Nucleus accumbens (tissue), 56 donors: ENCODE measurements at regions not wholly inside any gene's neighbourhood (a gene's known extent, or its start where the extent isn't known, plus 50 kb on each side); places are given as distances from the start of the nearest gene placed in this dataset.
A peak's percentile ranks its signal among the peaks of the same experiment; 100 is the strongest.
"Not testable (repeated sequence)": the region's sequence is repeated elsewhere in the genome, so short reads cannot be mapped to it uniquely, and the experiment has no call there.

Source experiments
- DNase-seq, 56 donors: peaks; one replicate each; lab custom pipeline; 2025; lab: John Stamatoyannopoulos, UW

DNA sequence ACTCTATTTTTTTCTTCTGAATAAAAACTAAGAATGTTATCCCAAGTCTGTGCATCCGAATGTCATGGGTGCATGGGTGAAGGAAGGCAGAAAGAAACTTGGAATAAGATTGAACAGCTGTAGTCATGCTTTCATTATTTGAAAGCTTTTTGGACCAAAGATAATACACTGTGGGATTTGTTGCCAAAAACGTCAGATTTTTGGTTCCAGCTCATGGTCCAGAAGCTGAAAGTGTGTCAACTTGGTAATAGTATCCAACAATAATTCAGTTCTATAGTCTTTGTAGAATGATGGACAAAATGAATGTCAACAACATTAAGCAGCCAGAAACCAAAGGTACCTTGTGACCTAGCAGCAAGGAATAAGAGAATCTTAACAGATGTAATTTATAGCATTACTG is 327.9 kb upstream of the ADAMTS9 start:
- no peak for DNase-seq

DNA sequence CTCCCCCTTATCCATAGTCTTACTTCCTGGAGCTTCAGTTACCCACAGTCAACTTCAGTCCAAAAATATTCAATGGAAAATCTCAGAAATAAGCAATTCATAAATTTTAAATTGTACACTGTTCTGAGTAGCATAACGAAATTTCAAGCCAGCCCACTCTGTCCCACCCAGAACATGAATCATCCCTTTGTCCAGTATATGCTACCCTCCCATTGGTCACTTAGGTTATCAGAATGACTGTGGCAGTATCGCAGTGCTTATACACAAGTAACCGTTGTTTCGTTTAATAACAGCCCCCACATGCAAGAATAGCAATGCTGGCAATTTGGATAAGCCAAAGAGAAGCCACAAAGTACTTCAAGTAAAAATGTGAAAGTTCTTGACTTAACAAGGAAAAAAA is 325.3 kb upstream of the ADAMTS9 start:
- DNase-seq = no peak

DNA sequence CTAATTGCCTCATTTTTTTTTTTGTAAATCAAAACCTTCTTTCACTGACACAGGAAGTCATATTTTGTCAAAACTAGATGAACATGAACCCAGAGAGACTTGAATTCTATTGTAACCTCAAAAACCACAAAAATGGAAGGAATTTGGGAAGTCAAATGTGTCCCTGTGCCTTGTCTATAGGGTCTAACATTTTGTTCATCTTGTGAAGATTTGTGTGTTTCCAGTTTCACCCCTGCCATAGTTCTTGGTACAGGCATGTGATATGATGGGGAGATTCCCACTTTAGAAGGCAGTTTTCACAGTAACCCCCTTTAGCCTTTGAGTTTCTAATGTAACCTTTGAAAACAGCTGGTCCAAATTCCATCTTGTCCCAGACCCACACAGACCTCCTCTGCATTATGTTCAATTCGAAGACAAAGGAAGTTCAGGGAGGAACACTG is 318.5 kb upstream of the ADAMTS9 start:
- DNase-seq = no peak

- no peak for DNase-seq
Measured at GRCh38 chr3:65005486-65005885, 317.7 kb upstream of the ADAMTS9 start.

DNA sequence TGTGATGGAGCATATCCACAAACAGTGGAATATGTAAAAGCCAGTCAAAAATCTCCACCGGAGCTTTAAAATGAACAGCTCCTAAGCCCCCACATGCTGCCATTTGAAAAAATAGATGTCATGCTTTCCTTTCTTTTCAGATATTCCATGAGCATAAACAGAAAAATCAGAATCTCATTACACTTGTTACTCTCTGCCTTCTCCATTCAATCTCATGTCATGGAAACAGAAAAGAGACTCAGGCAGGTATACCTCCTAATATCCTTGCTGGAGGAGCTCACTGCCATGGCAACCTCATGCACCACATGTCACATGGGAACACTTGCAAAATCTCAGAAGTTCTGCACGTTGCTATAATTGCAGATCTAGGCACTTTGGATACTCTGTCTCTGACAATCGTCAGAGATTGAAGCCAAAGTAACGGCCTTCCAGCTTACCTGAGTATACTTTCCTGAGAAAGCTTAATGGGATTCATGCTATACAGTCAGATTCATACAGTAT is 317.0 kb upstream of the ADAMTS9 start:
- peak in 23 of 56 donors; percentile 3 to 60 (median 23) for DNase-seq

- no peak for DNase-seq
Measured at GRCh38 chr3:65004306-65004705, 316.5 kb upstream of the ADAMTS9 start.

GRCh38 chr3:65001119-65001518 is 313.3 kb upstream of the ADAMTS9 start:
- not testable (repeated sequence) for DNase-seq

- DNase-seq = no peak
Measured at GRCh38 chr3:64998317-64998716, 310.5 kb upstream of the ADAMTS9 start.

GRCh38 chr3:64995857-64996551 is 308.2 kb upstream of the ADAMTS9 start:
- no peak for DNase-seq

- no peak for DNase-seq
Measured at GRCh38 chr3:64993781-64994180, 306.0 kb upstream of the ADAMTS9 start.

- DNase-seq = no peak
Measured at GRCh38 chr3:64992530-64993285, 304.9 kb upstream of the ADAMTS9 start.

DNA sequence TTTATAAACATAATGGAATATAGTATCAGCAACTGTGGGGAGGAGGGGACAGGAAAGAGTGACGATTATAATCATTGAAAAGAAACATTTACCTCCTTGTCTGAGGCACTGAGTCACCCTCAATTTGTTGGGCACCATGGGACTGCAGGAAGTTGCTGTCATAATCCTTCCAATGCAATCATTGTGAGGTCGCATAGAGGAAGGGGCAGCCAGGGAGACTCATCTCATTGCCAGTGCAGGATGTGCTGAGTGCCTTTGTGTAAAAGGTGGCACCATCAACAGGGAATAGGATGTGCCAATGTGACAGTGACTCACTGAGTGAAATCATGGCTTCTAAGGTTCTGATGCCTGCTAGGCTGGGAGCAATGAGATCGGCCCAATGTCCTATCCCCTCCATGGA is 300.4 kb upstream of the ADAMTS9 start:
- no peak for DNase-seq

GRCh38 chr3:64987726-64988125 is 299.9 kb upstream of the ADAMTS9 start:
- DNase-seq = no peak

DNA sequence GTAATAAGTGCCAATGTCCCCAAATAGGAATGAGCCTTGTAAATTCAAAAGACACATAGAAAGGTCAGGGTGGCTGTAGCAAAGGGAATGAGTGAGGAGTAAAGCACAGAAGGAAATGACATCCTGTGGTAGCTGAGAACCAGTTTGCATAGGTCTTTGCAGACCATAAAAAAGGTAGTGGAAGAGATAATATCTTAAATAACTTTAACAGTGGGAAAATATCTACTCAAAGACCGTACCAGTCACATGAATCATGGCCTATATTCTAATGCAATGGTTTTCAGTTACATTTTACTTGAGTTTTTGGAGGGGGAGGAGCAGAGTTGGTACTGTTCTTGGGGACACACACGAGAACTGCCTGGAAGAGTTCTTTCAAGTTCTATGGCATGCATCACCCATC is 297.3 kb upstream of the ADAMTS9 start:
- no peak for DNase-seq

GRCh38 chr3:64983583-64984359 is 296.0 kb upstream of the ADAMTS9 start:
- DNase-seq = no peak

DNA sequence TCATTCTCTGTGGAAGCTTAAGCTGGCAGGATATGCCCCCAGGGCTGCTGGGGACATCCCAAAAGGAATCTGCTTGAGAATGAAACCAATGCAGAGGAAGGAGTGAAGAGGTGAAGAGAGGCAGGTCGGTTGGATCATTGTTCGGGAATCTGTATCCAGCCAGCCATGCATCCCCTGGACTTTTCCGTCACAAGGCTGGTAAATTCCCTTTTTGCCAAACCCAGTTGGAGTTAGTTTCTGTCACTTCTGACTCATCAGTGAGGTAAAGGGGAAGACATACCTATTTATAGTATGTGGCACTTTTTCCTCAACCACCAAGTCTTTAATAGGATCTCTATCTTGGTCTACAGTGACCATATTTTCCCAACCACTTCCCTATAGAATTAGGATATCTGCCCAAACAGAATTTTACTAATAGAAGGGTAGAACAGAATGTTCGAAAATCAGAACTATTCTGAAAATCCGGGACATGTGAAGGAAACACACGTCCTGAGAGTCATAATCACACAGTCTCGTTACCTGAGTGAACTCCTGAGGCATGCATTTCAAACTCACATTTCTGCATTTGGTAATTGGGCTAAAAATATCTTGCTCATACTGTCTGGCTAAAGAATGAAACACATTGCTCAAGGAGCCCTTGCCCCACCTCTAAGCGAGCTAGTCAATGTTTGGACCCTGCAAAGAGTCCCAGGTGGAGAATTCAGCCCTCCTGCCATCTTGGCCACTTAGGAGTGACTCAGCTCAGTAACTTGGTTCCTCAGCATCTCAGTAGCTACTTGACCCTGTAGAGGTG is 289.7 kb upstream of the ADAMTS9 start:
- DNase-seq = no peak

GRCh38 chr3:64976456-64976855 is 288.7 kb upstream of the ADAMTS9 start:
- no peak for DNase-seq

GRCh38 chr3:64975147-64975546 is 287.3 kb upstream of the ADAMTS9 start:
- peak in 10 of 56 donors; percentile 5 to 31 (median 12) for DNase-seq

GRCh38 chr3:64974401-64974800 is 286.6 kb upstream of the ADAMTS9 start:
- DNase-seq = no peak

GRCh38 chr3:64972793-64973192 is 285.0 kb upstream of the ADAMTS9 start:
- DNase-seq = no peak
